Spleen (tissue), 11 donors: ENCODE measurements at regions not wholly inside any gene's neighbourhood (a gene's known extent, or its start where the extent isn't known, plus 50 kb on each side); places are given as distances from the start of the nearest gene placed in this dataset.

Experiments
- DNase-seq: peaks from one replicate; pipeline ENCODE4 v3.0.0-alpha.2; 2020
- H3K27ac ChIP-seq, 8 donors: fragments of 200-600 bp; sonication (generic) in 7 of 8; 1 replicate in 4 of 8; 2 replicates in 4 of 8; pipeline versions ENCODE4 v1.5.0 to v1.8.0; 2016 to 2021; ENCODE audit warnings: inconsistent platforms in 4 of 8, mild to moderate bottlenecking in 4 of 8, moderate library complexity in 1 of 8
- H3K27me3 ChIP-seq, 7 donors: fragments of 200-600 bp; sonication (generic) in 6 of 7; replicated peaks in 1 of 7; 1 replicate in 4 of 7; 2 replicates in 3 of 7; pipeline versions ENCODE4 v1.5.0 to v1.8.0; 2016 to 2021; ENCODE audit warnings: inconsistent platforms in 3 of 7, mild to moderate bottlenecking in 1 of 7
- H3K36me3 ChIP-seq, 6 donors: fragments of 200-600 bp; sonication (generic) in 5 of 6; 1 replicate in 4 of 6; 2 replicates in 2 of 6; pipeline versions ENCODE4 v1.5.0 to v1.8.0; 2016 to 2021; ENCODE audit warnings: inconsistent platforms in 2 of 6
- H3K4me1 ChIP-seq, 6 donors: fragments of 200-600 bp; sonication (generic) in 5 of 6; 1 replicate in 3 of 6; 2 replicates in 3 of 6; pipeline versions ENCODE4 v1.5.0 to v1.8.0; 2016 to 2021; ENCODE audit warnings: inconsistent platforms in 3 of 6
- H3K4me3 ChIP-seq, 8 donors: fragments of 200-600 bp; sonication (generic) in 7 of 8; 1 replicate in 4 of 8; 2 replicates in 4 of 8; pipeline versions ENCODE4 v1.5.0 to v1.8.0; 2016 to 2021; ENCODE audit warnings: inconsistent platforms in 4 of 8, mild to moderate bottlenecking in 4 of 8, moderate library complexity in 2 of 8
- H3K9me3 ChIP-seq, 8 donors: fragments of 200-600 bp; sonication (generic) in 7 of 8; 1 replicate in 4 of 8; 2 replicates in 4 of 8; pipeline versions ENCODE4 v1.5.0 to v1.8.0; 2016 to 2021; ENCODE audit warnings: inconsistent platforms in 4 of 8
- POLR2A ChIP-seq, 3 donors: fragments of 450-650 bp; IDR thresholded peaks; one replicate each; pipeline ENCODE4 v1.5.1; 2017; ENCODE audit warnings: antibody characterized with exemption in 3 of 3, mild to moderate bottlenecking in 1 of 3
- POLR2AphosphoS5 ChIP-seq, 3 donors: sonication (generic); formaldehyde crosslinking; IDR thresholded peaks; one replicate each; pipeline ENCODE4 v1.5.1; 2017; ENCODE audit warnings: antibody characterized with exemption in 3 of 3
- WGBS, 5 donors: extraction: QIAGEN DNeasy Blood & Tissue Kit in 3 of 5; methylation state at CpG; one replicate each; pipeline versions ENCODE4 v1.1.5 to v1.1.7; 2013 to 2018; 5-methylcytosine and 5-hydroxymethylcytosine counted together
- intact Hi-C: fragments of 100-400 bp; cut with DNase I; formaldehyde crosslinking; loops from one replicate; pipeline ENCODE4 v1.15.0; 2023; ENCODE audit warnings: low total_unique reads
- TF ChIP-seq, protein P1 (sequence below), 11 experiments: fragments of 200-600 bp in 7 of 11; fragments of 450-650 bp in 4 of 11; sonication (generic) in 4 of 11; IDR thresholded peaks in 8 of 11; conservative IDR thresholded peaks in 3 of 11; 1 replicate in 7 of 11; 2 replicates in 4 of 11; pipeline versions ENCODE4 v1.4.0 to v1.8.0; 2016 to 2021; ENCODE audit warnings: antibody characterized with exemption in 11 of 11, inconsistent platforms in 4 of 11, mild to moderate bottlenecking in 1 of 11
- donor health status: healthy with polysubstance abuse.
- donor health status: DM: no; HTN: no; CAD: no; lungs with moderate emphysema.
- donor health status: DM: no; HTN: no; CAD: no.
- donor health status: Bipolar disorder and iron deficiency.
- donor health status: healthy.
- donor health status: DM: no; HTN: no; CAD: no.
- donor health status: DM: yes; HTN: yes; CAD: no.

DNA sequence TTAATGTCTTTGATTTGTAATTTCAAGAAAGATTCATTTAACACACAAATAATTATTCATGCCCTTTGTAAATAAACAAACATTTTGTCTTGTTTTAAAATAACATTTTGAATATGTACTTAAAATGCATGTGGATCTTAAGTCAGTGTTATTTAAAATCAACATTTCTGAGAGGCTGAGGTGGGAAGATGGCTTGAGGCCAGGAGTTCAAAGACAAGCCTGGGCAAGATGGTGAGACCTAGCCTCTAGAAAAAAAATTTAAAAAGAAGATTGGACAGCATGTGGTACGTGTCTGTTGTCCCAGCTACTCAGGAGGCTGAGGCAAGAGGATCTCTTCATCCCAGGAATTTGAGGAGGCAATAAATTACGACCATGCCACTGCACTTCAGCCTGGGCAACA lies 1268.2 kb downstream of the SLITRK1 start:
- peaks cover 0 to 5% (median 0%) of the 10 kb centered on the region in 8 donors for H3K9me3 ChIP-seq
- TF ChIP-seq POLR2A (IDR thresholded peaks at IDR 0.05) (no peak), POLR2AphosphoS5 (IDR thresholded peaks at IDR 0.05) (no peak)
- TF ChIP-seq, protein P1, sequence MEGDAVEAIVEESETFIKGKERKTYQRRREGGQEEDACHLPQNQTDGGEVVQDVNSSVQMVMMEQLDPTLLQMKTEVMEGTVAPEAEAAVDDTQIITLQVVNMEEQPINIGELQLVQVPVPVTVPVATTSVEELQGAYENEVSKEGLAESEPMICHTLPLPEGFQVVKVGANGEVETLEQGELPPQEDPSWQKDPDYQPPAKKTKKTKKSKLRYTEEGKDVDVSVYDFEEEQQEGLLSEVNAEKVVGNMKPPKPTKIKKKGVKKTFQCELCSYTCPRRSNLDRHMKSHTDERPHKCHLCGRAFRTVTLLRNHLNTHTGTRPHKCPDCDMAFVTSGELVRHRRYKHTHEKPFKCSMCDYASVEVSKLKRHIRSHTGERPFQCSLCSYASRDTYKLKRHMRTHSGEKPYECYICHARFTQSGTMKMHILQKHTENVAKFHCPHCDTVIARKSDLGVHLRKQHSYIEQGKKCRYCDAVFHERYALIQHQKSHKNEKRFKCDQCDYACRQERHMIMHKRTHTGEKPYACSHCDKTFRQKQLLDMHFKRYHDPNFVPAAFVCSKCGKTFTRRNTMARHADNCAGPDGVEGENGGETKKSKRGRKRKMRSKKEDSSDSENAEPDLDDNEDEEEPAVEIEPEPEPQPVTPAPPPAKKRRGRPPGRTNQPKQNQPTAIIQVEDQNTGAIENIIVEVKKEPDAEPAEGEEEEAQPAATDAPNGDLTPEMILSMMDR (IDR thresholded peaks at IDR 0.05 in 8 of 11, conservative IDR thresholded peaks at IDR 0.05 in 3 of 11): no peak
- intact Hi-C loops: no loop called here
- H3K4me3 ChIP-seq: no peak overlapping the region
- WGBS, 5 donors: 62 to 85% (median 77%) methylated on average over 2 of the region's 2 CpGs
- no peak overlapping the region for H3K27ac ChIP-seq
- H3K4me1 ChIP-seq: no peaks in the 10 kb centered on the region
- no peaks in the 10 kb centered on the region for H3K36me3 ChIP-seq
- H3K27me3 ChIP-seq: no peaks in the 10 kb centered on the region
- no peak for DNase-seq

DNA sequence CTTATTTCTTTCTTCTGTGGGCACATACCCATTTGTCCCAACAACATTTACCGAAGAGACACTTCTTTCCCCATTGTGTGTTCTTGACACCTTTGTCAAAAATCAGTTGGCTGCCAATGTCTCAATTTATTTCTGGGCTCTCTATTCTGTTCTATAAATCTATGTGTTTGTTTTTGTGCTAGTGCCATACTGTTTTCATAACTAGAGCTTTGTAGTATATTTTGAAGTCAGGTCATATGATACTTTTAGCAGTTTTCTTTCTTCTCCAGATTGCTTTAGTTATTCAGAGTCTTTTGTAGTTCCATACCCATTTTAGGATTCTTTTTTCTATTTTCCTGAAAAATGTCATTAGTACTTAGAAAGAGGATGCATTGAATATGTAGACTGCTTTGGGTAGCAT lies 1276.3 kb downstream of the SLITRK1 start:
- Histone ChIP-seq H3K9me3 (peaks cover 0 to 46% (median 36%) of the 10 kb centered on the region in 8 donors), H3K27ac (no peak overlapping the region), H3K36me3 (no peaks in the 10 kb centered on the region), H3K4me3 (no peak overlapping the region), H3K27me3 (no peaks in the 10 kb centered on the region), H3K4me1 (no peaks in the 10 kb centered on the region)
- no peak for DNase-seq
- TF ChIP-seq POLR2A (IDR thresholded peaks at IDR 0.05) (no peak), POLR2AphosphoS5 (IDR thresholded peaks at IDR 0.05) (no peak)
- TF ChIP-seq, protein P1 (IDR thresholded peaks at IDR 0.05 in 8 of 11, conservative IDR thresholded peaks at IDR 0.05 in 3 of 11): no peak
- WGBS, 5 donors: 90 to 100% (median 94%) methylated on average over 1 of the region's 1 CpG
- intact Hi-C loops: no loop called here

DNA sequence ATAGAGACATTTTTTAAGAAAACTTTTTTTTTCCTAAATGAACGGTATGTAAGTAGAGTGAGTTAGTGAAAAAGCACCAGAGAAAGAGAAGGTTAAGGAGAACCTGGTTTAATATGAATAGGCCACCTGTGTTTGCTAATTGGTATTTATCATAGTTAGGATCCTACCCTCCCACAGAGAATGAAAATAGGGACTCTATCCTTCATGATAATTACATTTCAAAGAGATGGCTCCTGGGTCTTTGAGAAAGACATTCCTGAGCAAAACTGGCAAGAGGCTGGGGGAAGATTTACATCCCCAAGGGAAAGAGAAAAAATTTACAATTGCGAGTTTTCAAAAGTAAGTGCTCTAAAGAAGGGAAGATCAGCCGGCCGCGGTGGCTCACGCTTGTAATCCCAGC lies 1284.5 kb downstream of the SLITRK1 start:
- no peak overlapping the region for H3K4me3 ChIP-seq
- no peaks in the 10 kb centered on the region for H3K27me3 ChIP-seq
- WGBS, 5 donors: 70 to 85% (median 76%) methylated on average over 6 of the region's 6 CpGs
- no peaks in the 10 kb centered on the region for H3K4me1 ChIP-seq
- intact Hi-C loops: no loop called here
- TF ChIP-seq POLR2A (IDR thresholded peaks at IDR 0.05) (no peak), POLR2AphosphoS5 (IDR thresholded peaks at IDR 0.05) (no peak)
- TF ChIP-seq, protein P1 (IDR thresholded peaks at IDR 0.05 in 8 of 11, conservative IDR thresholded peaks at IDR 0.05 in 3 of 11): no peak
- DNase-seq: no peak
- H3K36me3 ChIP-seq: no peaks in the 10 kb centered on the region
- no peak overlapping the region for H3K27ac ChIP-seq
- peaks cover 0 to 34% (median 5%) of the 10 kb centered on the region in 8 donors for H3K9me3 ChIP-seq

DNA sequence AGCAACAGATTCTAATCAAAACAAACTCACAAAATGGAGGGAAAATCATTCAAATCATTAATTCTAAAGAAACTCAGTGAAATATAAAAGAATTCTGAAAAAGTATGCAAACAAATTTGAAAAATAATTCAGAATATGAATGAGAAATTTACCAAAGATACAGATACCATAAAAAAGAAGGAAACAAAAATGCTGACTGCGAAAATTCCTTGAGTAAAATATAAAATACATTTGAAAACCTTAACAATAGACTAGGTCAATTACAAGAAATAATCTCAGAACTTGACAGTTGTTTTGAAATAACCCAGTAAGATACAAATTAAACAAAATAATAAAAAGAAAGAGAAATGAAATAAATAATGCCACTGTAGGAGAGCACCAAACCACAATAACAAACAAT lies 1289.0 kb downstream of the SLITRK1 start:
- TF ChIP-seq POLR2AphosphoS5 (IDR thresholded peaks at IDR 0.05) (no peak), POLR2A (IDR thresholded peaks at IDR 0.05) (no peak)
- TF ChIP-seq, protein P1 (IDR thresholded peaks at IDR 0.05 in 8 of 11, conservative IDR thresholded peaks at IDR 0.05 in 3 of 11): no peak
- H3K27ac ChIP-seq: no peak overlapping the region
- intact Hi-C loops: no loop called here
- H3K9me3 ChIP-seq: peaks cover 0 to 47% (median 13%) of the 10 kb centered on the region in 8 donors
- 74 to 90% (median 82%) methylated on average over 1 of the region's 1 CpG for WGBS, 5 donors
- no peaks in the 10 kb centered on the region for H3K4me1 ChIP-seq
- no peaks in the 10 kb centered on the region for H3K36me3 ChIP-seq
- no peak overlapping the region for H3K4me3 ChIP-seq
- H3K27me3 ChIP-seq: no peaks in the 10 kb centered on the region
- DNase-seq: no peak
